GM12874 (cell line): ENCODE measurements at regions not wholly inside any gene's neighbourhood (a gene's known extent, or its start where the extent isn't known, plus 50 kb on each side); places are given as distances from the start of the nearest gene placed in this dataset.

Source experiments
- TF ChIP-seq, protein P1 (sequence below): IDR thresholded peaks from 2 replicates; pipeline ENCODE4 v1.5.1; 2011; ENCODE audit warnings: low read depth, mild to moderate bottlenecking, control low read depth, low read length, moderate library complexity; ENCODE audit not compliant: insufficient read depth

- TF ChIP-seq, protein P1, sequence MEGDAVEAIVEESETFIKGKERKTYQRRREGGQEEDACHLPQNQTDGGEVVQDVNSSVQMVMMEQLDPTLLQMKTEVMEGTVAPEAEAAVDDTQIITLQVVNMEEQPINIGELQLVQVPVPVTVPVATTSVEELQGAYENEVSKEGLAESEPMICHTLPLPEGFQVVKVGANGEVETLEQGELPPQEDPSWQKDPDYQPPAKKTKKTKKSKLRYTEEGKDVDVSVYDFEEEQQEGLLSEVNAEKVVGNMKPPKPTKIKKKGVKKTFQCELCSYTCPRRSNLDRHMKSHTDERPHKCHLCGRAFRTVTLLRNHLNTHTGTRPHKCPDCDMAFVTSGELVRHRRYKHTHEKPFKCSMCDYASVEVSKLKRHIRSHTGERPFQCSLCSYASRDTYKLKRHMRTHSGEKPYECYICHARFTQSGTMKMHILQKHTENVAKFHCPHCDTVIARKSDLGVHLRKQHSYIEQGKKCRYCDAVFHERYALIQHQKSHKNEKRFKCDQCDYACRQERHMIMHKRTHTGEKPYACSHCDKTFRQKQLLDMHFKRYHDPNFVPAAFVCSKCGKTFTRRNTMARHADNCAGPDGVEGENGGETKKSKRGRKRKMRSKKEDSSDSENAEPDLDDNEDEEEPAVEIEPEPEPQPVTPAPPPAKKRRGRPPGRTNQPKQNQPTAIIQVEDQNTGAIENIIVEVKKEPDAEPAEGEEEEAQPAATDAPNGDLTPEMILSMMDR: no peak
These were observed 112.8 kb downstream of the DSC3 start for GRCh38 chr18:30929718-30930117.

DNA sequence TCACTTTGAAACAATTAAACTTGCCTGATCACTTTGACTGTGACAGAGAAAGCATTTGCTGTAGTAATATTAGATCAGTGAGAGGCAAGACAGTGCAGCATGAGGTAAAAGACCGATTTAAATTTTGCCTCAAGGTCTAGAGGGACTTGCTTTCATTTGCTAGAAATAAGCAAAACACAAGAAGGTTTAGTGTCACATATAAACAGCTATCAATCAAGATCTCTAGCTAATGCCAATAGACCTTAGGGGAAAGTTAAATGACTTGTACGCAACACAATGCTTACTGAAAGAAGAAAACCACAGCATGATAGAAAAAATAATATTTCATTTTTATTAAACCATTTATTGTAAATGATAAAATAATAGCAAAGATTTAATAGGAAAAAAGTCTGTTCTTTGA is 113.5 kb downstream of the DSC3 start:
- TF ChIP-seq, protein P1: no peak

DNA sequence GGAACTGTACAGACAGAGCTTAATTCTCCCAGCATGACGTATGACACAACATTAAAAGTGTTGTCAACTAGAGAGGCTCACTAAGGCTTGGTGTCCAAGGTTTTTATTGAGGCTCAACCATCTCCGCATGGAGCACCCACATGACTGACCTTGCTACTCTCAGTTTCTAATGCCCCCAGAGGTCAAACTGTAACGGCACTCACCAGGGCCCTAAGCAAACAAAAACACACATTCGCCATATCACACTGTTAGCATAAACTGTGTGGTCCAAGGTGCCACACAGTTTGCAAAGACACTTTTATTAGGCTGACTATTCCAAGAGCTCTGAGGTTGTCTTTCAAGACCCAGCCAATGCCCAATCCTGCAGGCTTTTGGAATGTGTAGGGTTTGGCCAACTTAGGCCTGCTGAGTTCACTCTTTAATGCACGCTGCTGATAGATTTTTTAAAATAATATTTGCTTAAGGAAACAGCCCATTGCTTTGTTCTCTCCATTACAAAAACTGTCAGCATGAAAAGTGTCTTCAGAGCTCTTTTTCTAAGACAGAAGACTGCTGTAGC is 114.9 kb downstream of the DSC3 start:
- TF ChIP-seq, protein P1: no peak

DNA sequence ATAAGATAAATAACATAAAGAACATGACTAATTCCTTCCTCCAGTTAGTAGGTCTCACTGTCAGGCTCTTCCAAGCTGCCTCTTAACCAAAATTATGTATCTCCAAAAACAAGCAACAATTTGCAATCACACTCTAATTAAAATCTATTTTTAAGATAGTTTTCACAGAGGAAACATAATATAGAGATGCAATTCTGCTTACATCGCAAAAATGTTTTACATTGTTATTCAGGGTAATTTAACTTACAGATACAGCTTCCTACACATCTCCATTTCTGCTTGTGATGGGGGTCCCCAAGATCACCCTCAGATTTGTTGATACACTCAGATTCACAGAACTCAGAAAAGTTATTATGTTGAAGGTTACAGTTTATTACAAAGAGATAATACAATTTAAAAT is 115.5 kb downstream of the DSC3 start:
- TF ChIP-seq, protein P1: no peak

- TF ChIP-seq, protein P1: no peak
These were observed 116.7 kb downstream of the DSC3 start for GRCh38 chr18:30925795-30926194.

DNA sequence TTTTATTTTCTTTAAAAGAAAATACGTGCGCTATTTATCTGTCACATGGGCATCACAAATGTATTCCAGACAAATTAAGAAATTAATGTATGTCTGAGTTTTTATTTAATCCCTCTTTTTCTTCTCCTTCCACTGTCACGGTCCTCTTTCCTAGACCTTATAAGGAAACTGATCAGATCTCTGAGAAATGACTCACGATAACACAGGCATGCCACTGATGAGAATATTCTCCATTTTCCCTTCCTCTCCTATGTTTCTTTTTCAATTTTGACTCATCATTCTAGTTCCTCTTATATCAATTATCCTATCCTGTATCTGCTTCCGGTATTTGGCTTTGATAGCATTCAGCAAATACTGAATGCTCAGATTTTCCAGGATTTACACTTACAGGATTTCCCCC is 121.8 kb downstream of the DSC3 start:
- TF ChIP-seq, protein P1: no peak

DNA sequence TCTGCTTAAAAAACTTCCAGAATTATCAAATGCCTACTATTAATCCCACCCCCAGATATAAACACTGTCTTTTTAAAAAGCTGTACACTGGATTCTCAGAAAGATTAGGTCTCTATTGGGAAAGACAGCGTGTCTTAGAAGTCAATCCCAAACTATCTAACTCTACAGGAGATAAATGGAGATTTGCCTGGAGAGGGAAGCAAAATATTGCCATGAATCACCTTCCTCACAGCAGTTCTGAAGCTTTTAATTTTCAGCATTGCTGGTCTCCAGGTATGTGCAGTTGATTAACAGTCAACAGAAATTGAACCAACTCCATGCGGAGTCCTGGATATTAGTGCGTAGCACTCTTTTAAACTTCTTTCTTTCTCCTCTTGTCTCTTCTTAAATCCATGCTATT is 122.2 kb downstream of the DSC3 start:
- TF ChIP-seq, protein P1: no peak

- TF ChIP-seq, protein P1: no peak
These were observed 124.9 kb downstream of the DSC3 start for GRCh38 chr18:30917651-30918050.
